Uterus (tissue), 3 donors: ENCODE measurements at regions not wholly inside any gene's neighbourhood (a gene's known extent, or its start where the extent isn't known, plus 50 kb on each side); places are given as distances from the start of the nearest gene placed in this dataset.

Source experiments
- DNase-seq, 2 donors: peaks; one replicate each; pipeline ENCODE4 v3.0.0-alpha.2; 2019 to 2020
- H3K27ac ChIP-seq, 2 donors: fragments of 200-600 bp; sonication (generic); 1 replicate in 1 of 2; 2 replicates in 1 of 2; pipeline ENCODE4 v1.5.1; 2016 to 2018
- H3K27me3 ChIP-seq, 2 donors: fragments of 200-600 bp; sonication (generic); one replicate each; pipeline ENCODE4 v1.5.1; 2018 to 2019; ENCODE audit warnings: control low read depth in 1 of 2
- H3K36me3 ChIP-seq, 2 donors: fragments of 200-600 bp; sonication (generic); one replicate each; pipeline ENCODE4 v1.5.1; 2019; ENCODE audit warnings: control low read depth in 1 of 2
- H3K4me1 ChIP-seq, 2 donors: fragments of 200-600 bp; sonication (generic); one replicate each; pipeline ENCODE4 v1.5.1; 2018 to 2019; ENCODE audit warnings: control low read depth in 1 of 2
- H3K4me3 ChIP-seq, 2 donors: fragments of 200-600 bp; sonication (generic); 1 replicate in 1 of 2; 2 replicates in 1 of 2; pipeline ENCODE4 v1.5.1; 2018 to 2019; ENCODE audit warnings: mild to moderate bottlenecking in 1 of 2
- H3K9me3 ChIP-seq, 2 donors: fragments of 200-600 bp; sonication (generic); one replicate each; pipeline ENCODE4 v1.5.1; 2019; ENCODE audit warnings: control low read depth in 1 of 2
- POLR2A ChIP-seq, 2 donors: fragments of 450-650 bp; IDR thresholded peaks; one replicate each; pipeline ENCODE4 v1.6.1; 2016; ENCODE audit warnings: antibody characterized with exemption in 2 of 2, mild to moderate bottlenecking in 1 of 2, moderate library complexity in 1 of 2
- intact Hi-C: fragments of 100-400 bp; cut with DNase I; formaldehyde crosslinking; loops from one replicate; pipeline ENCODE4 v1.15.1; 2023; ENCODE audit warnings: low total_unique reads
- TF ChIP-seq, protein P1 (sequence below), 4 experiments: fragments of 200-600 bp in 2 of 4; fragments of 450-650 bp in 2 of 4; sonication (generic) in 2 of 4; IDR thresholded peaks; one replicate each; pipeline ENCODE4 v1.5.1; 2016 to 2019; ENCODE audit warnings: antibody characterized with exemption in 4 of 4, mild to moderate bottlenecking in 2 of 4, moderate library complexity in 1 of 4
- donor health status: DM: yes; HTN: yes; CAD: no.

DNA sequence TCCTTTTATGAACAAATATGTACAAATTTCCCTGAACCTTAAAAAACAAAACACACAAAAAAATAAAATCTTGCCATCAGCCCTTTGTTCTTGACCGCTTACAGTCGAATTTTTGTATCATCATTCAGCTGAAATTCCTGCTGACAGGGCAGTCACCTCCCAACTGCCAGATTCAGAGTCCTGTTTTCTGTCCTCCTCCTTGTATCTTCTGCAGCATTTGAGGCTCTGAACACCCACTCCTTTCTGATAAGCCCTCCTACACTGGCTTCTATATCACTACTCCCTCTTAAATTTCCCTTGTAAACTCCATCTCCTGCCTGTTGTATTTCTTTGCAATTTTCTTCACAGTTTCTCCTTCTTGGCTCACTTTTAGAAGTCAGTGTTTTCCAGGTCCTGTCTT is 77.8 kb upstream of the CCN6 start:
- Histone ChIP-seq H3K27me3 (no peaks in the 10 kb centered on the region), H3K4me3 (no peak overlapping the region), H3K4me1 (no peaks in the 10 kb centered on the region), H3K27ac (peak overlapping the region; percentile 39 to 93), H3K36me3 (no peaks in the 10 kb centered on the region), H3K9me3 (no peaks in the 10 kb centered on the region)
- no peak for DNase-seq
- no peak for TF ChIP-seq POLR2A (IDR thresholded peaks at IDR 0.05)
- TF ChIP-seq, protein P1, sequence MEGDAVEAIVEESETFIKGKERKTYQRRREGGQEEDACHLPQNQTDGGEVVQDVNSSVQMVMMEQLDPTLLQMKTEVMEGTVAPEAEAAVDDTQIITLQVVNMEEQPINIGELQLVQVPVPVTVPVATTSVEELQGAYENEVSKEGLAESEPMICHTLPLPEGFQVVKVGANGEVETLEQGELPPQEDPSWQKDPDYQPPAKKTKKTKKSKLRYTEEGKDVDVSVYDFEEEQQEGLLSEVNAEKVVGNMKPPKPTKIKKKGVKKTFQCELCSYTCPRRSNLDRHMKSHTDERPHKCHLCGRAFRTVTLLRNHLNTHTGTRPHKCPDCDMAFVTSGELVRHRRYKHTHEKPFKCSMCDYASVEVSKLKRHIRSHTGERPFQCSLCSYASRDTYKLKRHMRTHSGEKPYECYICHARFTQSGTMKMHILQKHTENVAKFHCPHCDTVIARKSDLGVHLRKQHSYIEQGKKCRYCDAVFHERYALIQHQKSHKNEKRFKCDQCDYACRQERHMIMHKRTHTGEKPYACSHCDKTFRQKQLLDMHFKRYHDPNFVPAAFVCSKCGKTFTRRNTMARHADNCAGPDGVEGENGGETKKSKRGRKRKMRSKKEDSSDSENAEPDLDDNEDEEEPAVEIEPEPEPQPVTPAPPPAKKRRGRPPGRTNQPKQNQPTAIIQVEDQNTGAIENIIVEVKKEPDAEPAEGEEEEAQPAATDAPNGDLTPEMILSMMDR (IDR thresholded peaks at IDR 0.05) = no peak
- intact Hi-C loops = no loop called here

- no peaks in the 10 kb centered on the region for H3K36me3 ChIP-seq
- DNase-seq = no peak
- H3K4me3 ChIP-seq = no peak overlapping the region
- H3K27ac ChIP-seq = no peak overlapping the region
- TF ChIP-seq POLR2A (IDR thresholded peaks at IDR 0.05) = no peak
- TF ChIP-seq, protein P1 (IDR thresholded peaks at IDR 0.05) = no peak
- no peaks in the 10 kb centered on the region for H3K4me1 ChIP-seq
- H3K9me3 ChIP-seq = no peaks in the 10 kb centered on the region
- no peaks in the 10 kb centered on the region for H3K27me3 ChIP-seq
- intact Hi-C loops = no loop called here
These were observed 75.3 kb upstream of the CCN6 start for GRCh38 chr6:111978532-111979149.

DNA sequence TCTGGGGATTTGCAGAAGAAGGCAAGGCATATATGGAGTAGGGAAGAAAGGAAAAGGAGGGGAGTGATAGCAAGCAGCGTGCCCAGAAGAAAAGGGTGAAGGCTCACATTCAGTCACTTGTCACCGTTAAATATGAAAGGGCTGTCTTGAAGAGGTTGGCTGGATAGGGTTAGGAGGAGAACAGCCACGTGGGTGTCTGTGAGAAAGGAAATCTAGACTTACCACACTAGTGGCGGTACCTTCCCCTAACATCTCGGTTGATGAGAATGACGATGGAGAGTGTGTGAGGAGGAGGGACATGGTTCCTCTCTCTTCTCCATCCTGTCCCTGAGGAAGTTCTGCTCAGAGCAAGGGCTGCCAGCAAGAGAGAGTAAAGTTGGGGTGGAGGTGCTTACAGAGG is 74.3 kb upstream of the CCN6 start:
- intact Hi-C loops = no loop called here
- no peak for DNase-seq
- H3K4me1 ChIP-seq = no peaks in the 10 kb centered on the region
- no peaks in the 10 kb centered on the region for H3K9me3 ChIP-seq
- no peak overlapping the region for H3K4me3 ChIP-seq
- no peaks in the 10 kb centered on the region for H3K36me3 ChIP-seq
- H3K27ac ChIP-seq = peak overlapping the region in 1 of 2 donors; percentile 19
- H3K27me3 ChIP-seq = no peaks in the 10 kb centered on the region
- TF ChIP-seq, protein P1 (IDR thresholded peaks at IDR 0.05) = no peak
- TF ChIP-seq POLR2A (IDR thresholded peaks at IDR 0.05) = no peak

DNA sequence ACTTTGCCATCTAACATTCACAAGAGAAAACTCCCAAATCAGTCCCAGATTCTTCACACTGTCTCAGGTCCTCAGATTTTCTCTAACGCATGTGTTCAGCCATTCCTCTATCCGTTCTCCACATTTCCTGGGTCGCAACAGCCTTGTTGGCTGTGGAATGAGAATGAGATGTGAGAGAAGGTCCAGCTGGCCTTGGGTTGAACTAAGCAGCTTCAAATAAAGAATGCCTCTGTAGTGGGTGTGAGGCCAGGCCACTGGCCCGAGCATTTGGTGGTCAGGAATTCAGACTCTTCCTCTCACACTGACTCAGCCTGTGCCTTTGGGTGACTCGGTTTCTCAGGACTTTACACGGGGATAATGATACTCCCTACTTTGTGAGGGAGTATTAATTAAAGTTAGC is 73.8 kb upstream of the CCN6 start:
- no peaks in the 10 kb centered on the region for H3K27me3 ChIP-seq
- DNase-seq = peak in 1 of 2 donors; percentile 26
- peak overlapping the region in 1 of 2 donors; percentile 19 for H3K27ac ChIP-seq
- TF ChIP-seq, protein P1 (IDR thresholded peaks at IDR 0.05) = no peak
- no peak for TF ChIP-seq POLR2A (IDR thresholded peaks at IDR 0.05)
- H3K36me3 ChIP-seq = no peaks in the 10 kb centered on the region
- no peaks in the 10 kb centered on the region for H3K9me3 ChIP-seq
- intact Hi-C loops = no loop called here
- H3K4me3 ChIP-seq = no peak overlapping the region
- no peaks in the 10 kb centered on the region for H3K4me1 ChIP-seq

DNA sequence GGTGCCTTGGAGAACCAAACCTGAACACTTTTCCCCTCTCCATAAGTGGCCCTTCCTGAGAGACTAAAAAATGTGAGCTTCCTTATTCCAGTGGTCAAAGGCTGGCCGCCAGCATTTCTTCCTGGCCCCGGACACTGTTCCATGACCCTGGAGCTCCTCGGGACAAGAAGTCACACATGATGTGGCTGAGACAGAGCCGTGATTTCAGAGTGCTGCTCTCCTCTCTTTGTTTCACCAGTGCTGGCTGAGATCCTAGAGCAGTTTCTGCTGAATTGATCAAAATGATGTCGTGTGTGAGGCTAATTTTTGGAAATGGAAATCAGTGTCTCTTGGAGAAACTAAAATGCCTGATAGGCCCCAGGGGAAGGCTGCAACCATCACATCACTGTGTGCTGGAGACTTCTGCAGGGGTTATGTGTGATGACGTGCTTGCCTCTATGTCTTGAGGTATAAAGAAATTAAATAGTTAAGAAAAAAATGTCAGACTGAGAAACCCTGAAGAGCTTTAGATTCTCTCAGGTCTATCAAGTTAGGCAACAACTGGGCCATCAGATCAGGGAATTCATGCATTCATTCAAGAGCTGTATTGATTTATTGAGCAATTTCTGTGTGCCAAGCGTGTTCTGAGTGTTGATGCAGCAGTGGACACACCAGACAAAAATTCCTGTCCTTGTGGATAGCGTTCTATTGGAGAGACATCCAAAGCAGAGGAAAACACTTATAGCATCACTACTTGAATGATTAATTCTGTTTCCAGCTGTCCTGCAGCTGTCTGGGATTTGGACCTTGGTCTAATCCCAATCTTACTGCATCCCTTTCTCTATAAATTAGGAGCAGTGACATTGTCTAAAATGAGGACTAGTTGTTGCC is 72.7 kb upstream of the CCN6 start:
- intact Hi-C loops = no loop called here
- Histone ChIP-seq H3K36me3 (no peaks in the 10 kb centered on the region), H3K4me1 (no peaks in the 10 kb centered on the region), H3K4me3 (no peak overlapping the region), H3K27ac (peak overlapping the region; percentile 3 to 23), H3K27me3 (no peaks in the 10 kb centered on the region), H3K9me3 (no peaks in the 10 kb centered on the region)
- TF ChIP-seq, protein P1 (IDR thresholded peaks at IDR 0.05) = no peak
- TF ChIP-seq POLR2A (IDR thresholded peaks at IDR 0.05) = no peak
- DNase-seq = peak in 1 of 2 donors; percentile 63
